Breast epithelium (tissue), 3 donors: ENCODE measurements at regions not wholly inside any gene's neighbourhood (a gene's known extent, or its start where the extent isn't known, plus 50 kb on each side); places are given as distances from the start of the nearest gene placed in this dataset.

Experiments
- POLR2A ChIP-seq: fragments of 450-650 bp; IDR thresholded peaks from one replicate; pipeline ENCODE4 v1.6.1; 2016; ENCODE audit warnings: antibody characterized with exemption, mild to moderate bottlenecking, moderate library complexity
- TF ChIP-seq, protein P1 (sequence below), 3 donors: fragments of 450-650 bp; IDR thresholded peaks; one replicate each; pipeline ENCODE4 v1.5.1; 2016 to 2017; ENCODE audit warnings: antibody characterized with exemption in 3 of 3, mild to moderate bottlenecking in 3 of 3, moderate library complexity in 3 of 3

DNA sequence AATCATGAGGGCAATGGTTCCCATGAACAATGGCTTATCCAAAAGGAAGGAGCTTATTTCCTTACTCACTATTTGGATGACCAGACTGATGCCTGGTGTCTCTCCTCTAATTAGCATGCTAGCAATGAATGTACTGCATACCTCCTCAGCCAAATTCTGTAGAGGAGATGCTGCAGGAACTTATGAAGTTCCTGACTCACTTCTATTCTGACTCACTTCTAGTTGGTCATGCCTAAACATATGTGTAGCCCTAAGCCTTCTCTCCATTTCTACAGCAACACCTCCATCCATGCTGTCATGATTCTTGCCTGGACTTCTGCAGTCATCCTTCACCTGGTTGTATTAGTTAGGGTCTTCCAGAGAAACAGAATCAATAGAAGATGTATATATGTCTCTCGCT is 59.9 kb upstream of the MRPS9 start:
- TF ChIP-seq, protein P1, sequence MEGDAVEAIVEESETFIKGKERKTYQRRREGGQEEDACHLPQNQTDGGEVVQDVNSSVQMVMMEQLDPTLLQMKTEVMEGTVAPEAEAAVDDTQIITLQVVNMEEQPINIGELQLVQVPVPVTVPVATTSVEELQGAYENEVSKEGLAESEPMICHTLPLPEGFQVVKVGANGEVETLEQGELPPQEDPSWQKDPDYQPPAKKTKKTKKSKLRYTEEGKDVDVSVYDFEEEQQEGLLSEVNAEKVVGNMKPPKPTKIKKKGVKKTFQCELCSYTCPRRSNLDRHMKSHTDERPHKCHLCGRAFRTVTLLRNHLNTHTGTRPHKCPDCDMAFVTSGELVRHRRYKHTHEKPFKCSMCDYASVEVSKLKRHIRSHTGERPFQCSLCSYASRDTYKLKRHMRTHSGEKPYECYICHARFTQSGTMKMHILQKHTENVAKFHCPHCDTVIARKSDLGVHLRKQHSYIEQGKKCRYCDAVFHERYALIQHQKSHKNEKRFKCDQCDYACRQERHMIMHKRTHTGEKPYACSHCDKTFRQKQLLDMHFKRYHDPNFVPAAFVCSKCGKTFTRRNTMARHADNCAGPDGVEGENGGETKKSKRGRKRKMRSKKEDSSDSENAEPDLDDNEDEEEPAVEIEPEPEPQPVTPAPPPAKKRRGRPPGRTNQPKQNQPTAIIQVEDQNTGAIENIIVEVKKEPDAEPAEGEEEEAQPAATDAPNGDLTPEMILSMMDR (IDR thresholded peaks at IDR 0.05): no peak
- no peak for TF ChIP-seq POLR2A
